Breast epithelium (tissue), 3 donors: ENCODE measurements at regions not wholly inside any gene's neighbourhood (a gene's known extent, or its start where the extent isn't known, plus 50 kb on each side); places are given as distances from the start of the nearest gene placed in this dataset.

Experiments
- POLR2A ChIP-seq: fragments of 450-650 bp; IDR thresholded peaks from one replicate; pipeline ENCODE4 v1.6.1; 2016; ENCODE audit warnings: antibody characterized with exemption, mild to moderate bottlenecking, moderate library complexity
- POLR2AphosphoS5 ChIP-seq, 3 donors: sonication (generic); formaldehyde crosslinking; IDR thresholded peaks; one replicate each; pipeline ENCODE4 v1.6.1; 2017; ENCODE audit warnings: antibody characterized with exemption in 3 of 3
- TF ChIP-seq, protein P1 (sequence below), 3 donors: fragments of 450-650 bp; IDR thresholded peaks; one replicate each; pipeline ENCODE4 v1.5.1; 2016 to 2017; ENCODE audit warnings: antibody characterized with exemption in 3 of 3, mild to moderate bottlenecking in 3 of 3, moderate library complexity in 3 of 3

DNA sequence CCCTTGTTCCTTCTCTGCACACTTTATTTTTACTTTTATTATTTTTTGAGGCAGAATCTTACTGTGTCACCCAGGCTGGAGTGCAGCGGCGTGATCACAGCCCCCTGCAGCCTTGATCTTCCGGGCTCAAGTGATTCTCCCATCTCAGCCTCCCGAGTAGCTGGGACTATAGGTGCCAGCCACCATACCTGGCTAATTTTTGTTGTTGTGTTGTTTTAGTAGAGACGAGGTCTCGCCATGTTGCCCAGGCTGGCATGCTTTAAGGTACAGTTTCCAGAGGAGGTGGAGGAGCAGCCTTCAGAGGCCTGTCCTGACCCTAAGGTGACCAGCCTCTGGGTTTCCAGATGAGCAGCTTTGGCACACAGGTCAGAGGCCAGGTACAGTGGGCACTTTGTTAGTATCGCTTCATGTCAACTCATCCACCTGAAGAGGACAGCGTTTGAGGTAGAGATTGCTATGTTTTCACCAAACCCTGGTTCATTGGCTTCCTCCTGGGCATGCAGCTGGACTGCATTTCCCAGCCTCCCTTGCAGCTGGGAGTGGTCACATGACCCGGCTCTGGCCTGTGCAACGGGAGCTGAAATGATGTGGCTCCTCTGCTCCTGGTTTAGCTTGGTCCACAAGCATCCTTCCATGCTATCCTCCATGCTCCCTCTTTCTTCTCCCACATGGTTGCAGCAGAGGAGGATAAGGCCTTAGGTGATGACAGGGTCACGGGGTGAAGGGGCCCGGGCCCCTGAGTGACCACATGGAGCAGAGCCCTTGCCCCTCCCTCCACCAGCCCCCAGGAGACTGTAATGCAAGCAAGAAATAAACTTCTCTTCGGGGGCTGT lies 139.3 kb upstream of the IER5L start:
- TF ChIP-seq POLR2A (no peak), POLR2AphosphoS5 (IDR thresholded peaks at IDR 0.05) (peak in 1 of 3 donors; percentile 12)
- TF ChIP-seq, protein P1, sequence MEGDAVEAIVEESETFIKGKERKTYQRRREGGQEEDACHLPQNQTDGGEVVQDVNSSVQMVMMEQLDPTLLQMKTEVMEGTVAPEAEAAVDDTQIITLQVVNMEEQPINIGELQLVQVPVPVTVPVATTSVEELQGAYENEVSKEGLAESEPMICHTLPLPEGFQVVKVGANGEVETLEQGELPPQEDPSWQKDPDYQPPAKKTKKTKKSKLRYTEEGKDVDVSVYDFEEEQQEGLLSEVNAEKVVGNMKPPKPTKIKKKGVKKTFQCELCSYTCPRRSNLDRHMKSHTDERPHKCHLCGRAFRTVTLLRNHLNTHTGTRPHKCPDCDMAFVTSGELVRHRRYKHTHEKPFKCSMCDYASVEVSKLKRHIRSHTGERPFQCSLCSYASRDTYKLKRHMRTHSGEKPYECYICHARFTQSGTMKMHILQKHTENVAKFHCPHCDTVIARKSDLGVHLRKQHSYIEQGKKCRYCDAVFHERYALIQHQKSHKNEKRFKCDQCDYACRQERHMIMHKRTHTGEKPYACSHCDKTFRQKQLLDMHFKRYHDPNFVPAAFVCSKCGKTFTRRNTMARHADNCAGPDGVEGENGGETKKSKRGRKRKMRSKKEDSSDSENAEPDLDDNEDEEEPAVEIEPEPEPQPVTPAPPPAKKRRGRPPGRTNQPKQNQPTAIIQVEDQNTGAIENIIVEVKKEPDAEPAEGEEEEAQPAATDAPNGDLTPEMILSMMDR (IDR thresholded peaks at IDR 0.05): no peak
